Activated CD4-positive, alpha-beta T cell treated with anti-CD3 and anti-CD28 coated beads, Interleukin-2, amount 50 U/mL, for 16 hours (primary cell): ENCODE measurements at regions not wholly inside any gene's neighbourhood (a gene's known extent, or its start where the extent isn't known, plus 50 kb on each side); places are given as distances from the start of the nearest gene placed in this dataset.

Source experiments
- DNase-seq: peaks from one replicate; pipeline ENCODE4 v3.0.0-alpha.2; 2020

DNA sequence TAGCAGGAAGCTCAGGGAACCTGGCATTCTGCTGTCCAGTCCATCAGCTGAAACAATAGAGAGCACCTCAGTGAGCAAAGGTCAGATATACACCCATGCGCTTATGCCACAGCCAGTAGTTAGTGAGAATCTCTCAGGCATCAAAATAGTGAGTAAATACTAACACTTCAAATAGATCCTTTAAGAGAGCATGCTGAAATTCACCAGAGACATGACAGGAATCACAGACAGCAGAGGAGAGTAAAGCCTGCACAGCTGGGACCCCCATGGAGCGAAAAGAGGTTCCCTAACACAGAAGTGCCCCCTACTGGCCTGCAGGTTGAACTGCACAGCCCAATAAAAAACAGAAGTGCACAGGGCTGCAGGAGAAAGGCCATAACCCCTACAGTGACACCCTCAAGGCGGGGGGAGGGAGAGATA, 57.6 kb upstream of the ANTXRL start:
- peak; percentile 37 for DNase-seq

- DNase-seq = no peak
These were observed 56.2 kb upstream of the ANTXRL start for GRCh38 chr10:46230615-46231014.

DNA sequence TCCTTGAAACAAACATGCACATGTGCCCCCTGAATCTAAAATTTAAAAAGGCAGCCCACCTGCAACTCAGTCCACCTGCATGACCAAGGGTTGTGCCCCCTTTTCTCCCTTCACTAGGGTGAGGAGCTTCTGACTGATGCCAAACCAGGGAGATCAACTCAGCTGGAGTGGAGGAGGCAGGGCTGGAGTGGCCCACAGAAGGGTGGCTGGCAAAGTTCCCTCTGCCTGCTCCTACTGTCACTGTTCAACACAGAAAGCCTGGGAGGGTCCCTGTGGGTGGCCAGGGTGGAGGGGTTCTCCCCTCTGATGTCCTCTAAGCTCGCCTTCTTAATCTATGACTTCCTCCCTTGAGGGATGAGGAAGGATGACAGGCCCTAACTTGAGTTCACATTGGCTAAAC, 55.7 kb upstream of the ANTXRL start:
- DNase-seq = no peak

GRCh38 chr10:46232084-46232483, 54.7 kb upstream of the ANTXRL start:
- no peak for DNase-seq

DNA sequence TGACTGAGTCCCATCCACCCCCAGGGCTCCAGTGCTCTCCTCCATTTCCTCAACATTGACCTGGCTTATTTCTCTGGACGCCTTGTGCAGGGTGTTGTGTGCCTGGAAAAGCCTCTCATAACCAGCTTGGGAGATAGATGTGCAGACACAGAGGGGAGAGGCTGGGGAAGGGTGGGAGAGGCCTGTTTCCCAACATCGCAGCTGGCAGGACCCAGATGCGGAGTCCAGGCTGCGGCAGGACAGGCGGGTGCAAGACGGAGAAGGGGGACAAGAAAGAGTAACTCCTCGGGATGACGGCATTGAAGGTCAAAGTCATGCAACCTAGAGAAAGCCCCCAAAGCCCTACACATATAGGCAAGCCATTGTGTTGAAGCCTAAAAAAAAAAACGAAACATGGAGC, 54.1 kb upstream of the ANTXRL start:
- no peak for DNase-seq

DNA sequence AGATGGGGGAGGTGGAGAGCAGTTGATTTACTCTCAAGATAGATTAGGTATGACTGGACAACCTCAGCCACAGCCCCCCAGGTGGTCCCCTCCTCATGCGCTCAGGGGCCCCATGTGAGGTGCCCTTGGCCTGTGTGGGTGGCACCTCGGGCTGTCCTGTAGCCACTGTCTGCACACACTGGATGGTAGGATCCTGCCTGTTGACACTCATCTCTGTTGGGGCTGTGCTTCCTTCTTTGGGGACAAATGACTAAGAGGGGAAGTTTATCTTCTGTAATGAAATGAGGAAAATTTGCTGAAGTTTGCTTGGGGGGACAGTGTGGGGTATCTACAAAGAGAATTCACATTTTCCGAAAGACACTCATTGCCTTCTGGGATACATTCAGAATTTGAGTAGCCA, 53.6 kb upstream of the ANTXRL start:
- no peak for DNase-seq

GRCh38 chr10:46234026-46234425, 52.8 kb upstream of the ANTXRL start:
- no peak for DNase-seq

- no peak for DNase-seq
These were observed 52.3 kb upstream of the ANTXRL start for GRCh38 chr10:46234431-46235060.

DNA sequence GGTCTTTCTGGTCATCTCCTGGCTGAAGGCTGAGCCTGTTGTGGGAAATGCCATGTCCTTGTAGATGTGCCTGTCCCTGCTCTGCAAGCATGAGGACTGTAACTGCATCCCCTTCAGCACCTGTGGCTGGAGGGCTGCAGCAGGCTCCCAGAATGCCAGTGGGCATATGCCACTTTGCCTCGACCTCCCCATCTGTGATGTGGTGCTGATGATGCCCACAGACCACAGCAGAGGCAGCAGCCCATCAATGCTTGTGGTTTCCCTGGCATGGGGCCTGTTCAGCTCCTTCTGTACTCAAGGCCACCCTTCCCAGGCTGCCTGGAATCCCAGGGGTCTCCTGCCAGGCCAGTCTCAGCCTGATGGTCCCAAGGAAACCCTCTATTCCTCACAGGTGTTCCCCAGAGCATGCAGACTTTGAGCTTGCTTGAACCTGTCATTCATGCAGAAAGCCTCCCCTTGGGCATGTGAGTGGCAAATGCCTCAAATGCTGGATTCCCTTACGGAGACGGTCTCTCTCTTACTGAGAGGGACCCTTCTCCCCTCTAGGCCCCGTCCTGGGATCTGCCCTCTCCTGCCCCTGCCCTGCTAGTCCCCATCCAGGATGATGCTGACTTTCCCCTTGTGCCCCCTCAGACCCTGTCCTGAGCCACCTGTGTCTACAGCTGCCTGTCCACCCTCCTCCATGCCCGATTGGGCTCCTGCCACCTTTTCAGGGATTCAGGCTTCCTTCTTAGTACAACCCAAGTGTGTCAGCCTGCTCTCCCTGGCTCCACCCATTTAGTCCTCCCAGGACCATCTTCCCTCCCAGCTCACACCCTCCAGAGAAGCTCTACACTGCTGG, 50.9 kb upstream of the ANTXRL start:
- no peak for DNase-seq

DNA sequence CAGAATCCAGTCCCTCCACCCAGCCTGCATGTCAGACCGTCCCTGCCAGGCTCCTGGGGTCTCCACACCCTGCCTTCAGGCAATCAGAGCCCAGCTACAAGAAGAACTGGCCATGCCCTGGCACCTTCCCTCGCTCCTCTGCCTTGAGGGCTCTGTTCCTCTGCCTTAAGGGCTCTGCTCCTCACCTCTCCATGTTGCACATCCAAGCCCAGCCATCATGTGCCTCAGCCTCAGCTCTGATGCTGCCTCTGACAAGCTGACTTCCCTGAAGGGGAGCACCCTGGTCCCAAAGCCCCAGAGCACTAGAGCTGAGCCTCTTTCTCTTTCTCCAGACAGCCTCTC, 50.3 kb upstream of the ANTXRL start:
- DNase-seq = no peak

GRCh38 chr10:46236941-46237681, 49.7 kb upstream of the ANTXRL start:
- no peak for DNase-seq
